ENCODE measurements at regions not wholly inside any gene's neighbourhood (a gene's known extent, or its start where the extent isn't known, plus 50 kb on each side); places are given as distances from the start of the nearest gene placed in this dataset.

DNA sequence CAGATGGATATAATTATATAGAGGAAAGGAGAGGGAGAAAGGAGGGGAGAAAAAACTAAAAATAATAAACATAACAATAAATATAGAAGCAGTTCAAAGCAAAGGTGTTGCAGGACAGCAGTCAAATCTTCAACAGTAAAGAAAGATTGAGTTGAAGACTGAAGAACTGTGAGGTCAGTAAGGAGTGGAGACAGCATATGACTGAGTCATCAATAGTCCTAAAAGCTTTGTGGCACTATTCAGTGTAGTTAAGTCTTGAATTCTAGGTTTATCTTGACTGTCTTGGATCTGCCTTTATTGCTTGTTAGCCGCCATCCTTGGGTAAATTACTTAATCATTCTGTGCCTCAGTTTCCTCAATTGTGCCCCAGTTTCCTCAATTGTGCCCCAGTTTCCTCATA is 137.0 kb downstream of the MRPS30 start:
- DNase-seq (no peak), ATAC-seq (ENCODE audit: low read depth) (no peak)
- Mint-ChIP-seq H3K4me3 (no peak overlapping the region), H3K9me3 (ENCODE audit: insufficient read depth) (no peaks in the 10 kb centered on the region), H3K27ac (no peak overlapping the region), H3K27me3 (no peaks in the 10 kb centered on the region), H3K4me1 (no peaks in the 10 kb centered on the region)
- no peak for TF ChIP-seq EZH2 (IDR thresholded peaks at IDR 0.05; ENCODE audit: borderline replicate concordance, insufficient read depth, low read depth, low read length, poor library complexity, severe bottlenecking)
- TF ChIP-seq, protein P1, sequence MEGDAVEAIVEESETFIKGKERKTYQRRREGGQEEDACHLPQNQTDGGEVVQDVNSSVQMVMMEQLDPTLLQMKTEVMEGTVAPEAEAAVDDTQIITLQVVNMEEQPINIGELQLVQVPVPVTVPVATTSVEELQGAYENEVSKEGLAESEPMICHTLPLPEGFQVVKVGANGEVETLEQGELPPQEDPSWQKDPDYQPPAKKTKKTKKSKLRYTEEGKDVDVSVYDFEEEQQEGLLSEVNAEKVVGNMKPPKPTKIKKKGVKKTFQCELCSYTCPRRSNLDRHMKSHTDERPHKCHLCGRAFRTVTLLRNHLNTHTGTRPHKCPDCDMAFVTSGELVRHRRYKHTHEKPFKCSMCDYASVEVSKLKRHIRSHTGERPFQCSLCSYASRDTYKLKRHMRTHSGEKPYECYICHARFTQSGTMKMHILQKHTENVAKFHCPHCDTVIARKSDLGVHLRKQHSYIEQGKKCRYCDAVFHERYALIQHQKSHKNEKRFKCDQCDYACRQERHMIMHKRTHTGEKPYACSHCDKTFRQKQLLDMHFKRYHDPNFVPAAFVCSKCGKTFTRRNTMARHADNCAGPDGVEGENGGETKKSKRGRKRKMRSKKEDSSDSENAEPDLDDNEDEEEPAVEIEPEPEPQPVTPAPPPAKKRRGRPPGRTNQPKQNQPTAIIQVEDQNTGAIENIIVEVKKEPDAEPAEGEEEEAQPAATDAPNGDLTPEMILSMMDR (IDR thresholded peaks at IDR 0.05), result no peak
- intact Hi-C loops (cut with micrococcal nuclease), result no loop called here
- WGBS (ENCODE audit: insufficient coverage), result no CpG with 5 or more reads among the region's 1 CpG
- H3K9ac ChIP-seq (ENCODE audit: low read length), result no peak overlapping the region
- ChIA-PET POLR2A (no interaction called here), CTCF (no interaction called here)
- no peak overlapping the region for H3K4me3 ChIP-seq (ENCODE audit: control extremely low read depth in 1 of 5, extremely low read depth in 1 of 5, insufficient read depth in 1 of 5, low read depth in 2 of 5, low read length in 4 of 5)
- no peak overlapping the region for H2AFZ ChIP-seq (ENCODE audit: insufficient read depth, low read depth, low read length, poor library complexity, severe bottlenecking)
- H3K4me2 ChIP-seq (replicated peaks; ENCODE audit: low read depth, low read length, poor library complexity, severe bottlenecking), result no peak overlapping the region
- no peaks in the 10 kb centered on the region for H3K9me3 ChIP-seq (ENCODE audit: control extremely low read depth in 1 of 3, control insufficient read depth in 2 of 3, insufficient read depth in 1 of 3, low read length in 2 of 3)
- no peaks in the 10 kb centered on the region for H3K4me1 ChIP-seq (ENCODE audit: control insufficient read depth in 2 of 2, insufficient read depth in 2 of 2, low read length in 2 of 2)
- no peaks in the 10 kb centered on the region for H3K79me2 ChIP-seq (ENCODE audit: control insufficient read depth, insufficient read depth, low read length)
- no peak overlapping the region for H3K27ac ChIP-seq (ENCODE audit: low read length in 2 of 2)
- no peaks in the 10 kb centered on the region for H3K27me3 ChIP-seq (replicated peaks in 1 of 4; ENCODE audit: control extremely low read depth in 1 of 4, control insufficient read depth in 3 of 4, insufficient read depth in 4 of 4, low read length in 3 of 4)
- H3K36me3 ChIP-seq (replicated peaks in 1 of 2; ENCODE audit: control extremely low read depth in 1 of 2, control insufficient read depth in 1 of 2, extremely low read depth in 1 of 2, insufficient read depth in 2 of 2, low read length in 1 of 2), result no peaks in the 10 kb centered on the region
- H4K20me1 ChIP-seq (ENCODE audit: control insufficient read depth, insufficient read depth, low read length, poor library complexity, severe bottlenecking), result no peaks in the 10 kb centered on the region

DNA sequence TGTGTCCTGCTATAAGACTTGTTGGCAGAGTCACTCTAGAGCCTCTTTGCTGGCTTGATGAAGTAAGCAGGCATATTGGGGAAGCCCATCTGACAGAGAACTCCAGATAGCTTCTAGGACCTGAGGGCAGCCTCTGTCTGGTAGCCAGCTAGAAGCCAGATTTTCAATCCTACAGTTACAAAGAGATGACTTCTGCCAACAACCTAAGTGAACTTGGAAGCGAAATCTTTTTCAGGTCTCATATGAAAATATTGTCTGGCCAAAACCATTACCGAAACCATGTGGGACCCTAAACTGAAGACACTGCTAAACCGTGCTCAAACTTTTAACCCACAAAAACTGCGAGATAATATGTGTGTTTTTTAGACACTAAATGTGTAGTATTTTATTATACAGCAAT is 140.9 kb downstream of the MRPS30 start:
- no peak for TF ChIP-seq EZH2 (IDR thresholded peaks at IDR 0.05; ENCODE audit: borderline replicate concordance, insufficient read depth, low read depth, low read length, poor library complexity, severe bottlenecking)
- TF ChIP-seq, protein P1 (IDR thresholded peaks at IDR 0.05), result no peak
- Mint-ChIP-seq H3K27ac (no peak overlapping the region), H3K4me1 (no peaks in the 10 kb centered on the region), H3K9me3 (ENCODE audit: insufficient read depth) (no peaks in the 10 kb centered on the region), H3K4me3 (no peak overlapping the region), H3K27me3 (no peaks in the 10 kb centered on the region)
- intact Hi-C loops (cut with micrococcal nuclease), result no loop called here
- Histone ChIP-seq H3K27me3 (replicated peaks in 1 of 4; ENCODE audit: control extremely low read depth in 1 of 4, control insufficient read depth in 3 of 4, insufficient read depth in 4 of 4, low read length in 3 of 4) (no peaks in the 10 kb centered on the region), H3K79me2 (ENCODE audit: control insufficient read depth, insufficient read depth, low read length) (no peaks in the 10 kb centered on the region), H3K9ac (ENCODE audit: low read length) (no peak overlapping the region), H3K4me3 (ENCODE audit: control extremely low read depth in 1 of 5, extremely low read depth in 1 of 5, insufficient read depth in 1 of 5, low read depth in 2 of 5, low read length in 4 of 5) (no peak overlapping the region), H3K36me3 (replicated peaks in 1 of 2; ENCODE audit: control extremely low read depth in 1 of 2, control insufficient read depth in 1 of 2, extremely low read depth in 1 of 2, insufficient read depth in 2 of 2, low read length in 1 of 2) (no peaks in the 10 kb centered on the region), H2AFZ (ENCODE audit: insufficient read depth, low read depth, low read length, poor library complexity, severe bottlenecking) (no peak overlapping the region), H4K20me1 (ENCODE audit: control insufficient read depth, insufficient read depth, low read length, poor library complexity, severe bottlenecking) (no peaks in the 10 kb centered on the region), H3K9me3 (ENCODE audit: control extremely low read depth in 1 of 3, control insufficient read depth in 2 of 3, insufficient read depth in 1 of 3, low read length in 2 of 3) (no peaks in the 10 kb centered on the region), H3K27ac (ENCODE audit: low read length in 2 of 2) (no peak overlapping the region), H3K4me2 (replicated peaks; ENCODE audit: low read depth, low read length, poor library complexity, severe bottlenecking) (no peak overlapping the region), H3K4me1 (ENCODE audit: control insufficient read depth in 2 of 2, insufficient read depth in 2 of 2, low read length in 2 of 2) (no peaks in the 10 kb centered on the region)
- DNase-seq, result no peak
- CTCF ChIA-PET, result no interaction called here
- POLR2A ChIA-PET, result no interaction called here
- no peak for ATAC-seq (ENCODE audit: low read depth)
- 100% methylated on average over 1 of the region's 4 CpGs for WGBS (ENCODE audit: insufficient coverage)
